SJCRH30 (cell line): ENCODE measurements at regions not wholly inside any gene's neighbourhood (a gene's known extent, or its start where the extent isn't known, plus 50 kb on each side); places are given as distances from the start of the nearest gene placed in this dataset.

Source experiments
- DNase-seq, 2 experiments: peaks; one replicate each; pipeline ENCODE4 v3.0.0-alpha.2; 2015 to 2020
- H3K27ac ChIP-seq: fragments of 250-450 bp; sonication (Bioruptor Pico); 2 replicates; pipeline ENCODE4 v1.5.1; 2020; ENCODE audit warnings: mild to moderate bottlenecking, moderate library complexity
- H3K27me3 ChIP-seq: fragments of 250-450 bp; sonication (Bioruptor Pico); 2 replicates; pipeline ENCODE4 v1.5.1; 2020; ENCODE audit warnings: mild to moderate bottlenecking, moderate library complexity
- H3K36me3 ChIP-seq: fragments of 250-450 bp; sonication (Bioruptor Pico); 2 replicates; pipeline ENCODE4 v1.5.1; 2020; ENCODE audit warnings: mild to moderate bottlenecking, moderate library complexity
- H3K4me1 ChIP-seq: fragments of 250-450 bp; sonication (Bioruptor Pico); 2 replicates; pipeline ENCODE4 v1.5.1; 2020; ENCODE audit warnings: mild to moderate bottlenecking, moderate library complexity
- H3K4me3 ChIP-seq: fragments of 250-450 bp; sonication (Bioruptor Pico); 2 replicates; pipeline ENCODE4 v1.5.1; 2020; ENCODE audit warnings: mild to moderate bottlenecking, moderate library complexity
- H3K9me3 ChIP-seq: fragments of 250-450 bp; sonication (Bioruptor Pico); replicated peaks from 2 replicates; pipeline ENCODE4 v1.5.1; 2020; ENCODE audit warnings: mild to moderate bottlenecking, moderate library complexity

DNA sequence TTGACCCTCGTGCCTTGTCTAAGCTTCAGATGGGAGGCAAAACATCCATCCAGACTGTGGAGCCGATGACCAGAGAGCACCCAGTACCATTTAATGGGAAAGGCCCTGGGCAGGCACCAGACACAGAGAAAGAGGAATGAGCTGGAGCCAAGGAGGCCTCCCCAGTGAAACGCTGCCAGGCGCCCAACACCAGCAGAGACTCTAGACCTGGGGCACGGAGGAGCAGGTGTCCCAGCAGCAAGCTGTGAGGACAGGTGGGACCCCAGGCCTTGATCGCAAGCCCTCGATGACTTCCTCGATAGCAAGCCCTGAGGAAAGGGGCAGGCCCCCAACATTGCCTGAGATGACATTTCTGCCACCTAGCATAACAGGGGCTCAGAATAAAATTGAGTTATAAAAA lies 62.2 kb upstream of the SIAH1 start:
- DNase-seq = no peak
- H3K9me3 ChIP-seq = no peaks in the 10 kb centered on the region
- peaks cover 12% of the 10 kb centered on the region for H3K4me1 ChIP-seq
- H3K4me3 ChIP-seq = no peak overlapping the region
- H3K36me3 ChIP-seq = no peaks in the 10 kb centered on the region
- H3K27me3 ChIP-seq = no peaks in the 10 kb centered on the region
- H3K27ac ChIP-seq = no peak overlapping the region

GRCh38 chr16:48446534-48446920 lies 61.3 kb upstream of the SIAH1 start:
- DNase-seq = peak in 1 of 2 experiments; percentile 13
- Histone ChIP-seq H3K4me1 (peaks cover 12% of the 10 kb centered on the region), H3K4me3 (no peak overlapping the region), H3K36me3 (no peaks in the 10 kb centered on the region), H3K9me3 (no peaks in the 10 kb centered on the region), H3K27me3 (no peaks in the 10 kb centered on the region), H3K27ac (no peak overlapping the region)

DNA sequence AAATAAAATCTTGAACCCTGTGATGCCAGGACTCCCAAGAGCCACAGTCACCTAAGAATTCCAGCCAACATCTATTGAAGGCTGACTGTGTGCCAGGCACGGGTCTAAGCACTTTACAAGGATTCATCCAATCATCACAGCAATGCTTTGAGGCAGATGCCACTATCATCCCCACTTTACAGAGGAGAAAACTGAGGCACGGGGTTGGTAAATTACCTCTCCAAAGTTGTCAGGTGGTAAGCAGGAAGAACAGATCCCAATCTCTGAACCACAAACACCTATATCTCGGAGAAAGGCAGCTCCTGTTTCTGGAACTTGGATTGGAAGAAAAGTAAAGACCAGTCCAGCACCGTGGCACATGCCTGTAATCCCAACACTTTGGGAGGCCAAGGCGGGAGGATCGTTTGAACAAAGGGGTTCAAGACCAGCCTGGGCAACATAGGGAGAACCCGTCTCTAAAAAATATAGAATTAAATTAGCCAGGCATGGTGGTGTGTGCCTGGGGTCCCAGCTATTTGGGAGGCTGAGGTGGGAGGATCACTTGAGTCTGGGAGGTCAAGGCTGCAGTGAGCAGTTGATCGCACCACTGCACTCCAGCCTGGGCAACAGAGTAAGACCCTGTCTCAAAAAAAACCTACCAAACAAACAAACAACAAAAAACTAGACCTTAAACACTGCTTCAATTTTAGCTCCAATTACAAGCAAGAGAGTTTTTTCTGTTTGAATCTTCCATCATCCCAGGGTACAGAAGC lies 60.7 kb upstream of the SIAH1 start:
- no peak overlapping the region for H3K27ac ChIP-seq

GRCh38 chr16:48444574-48444973 lies 59.4 kb upstream of the SIAH1 start:
- Histone ChIP-seq H3K36me3 (no peaks in the 10 kb centered on the region), H3K9me3 (no peaks in the 10 kb centered on the region), H3K4me3 (peak overlapping the region; percentile 12; the same call in 1 of the 2 replicates), H3K27ac (peak overlapping the region; percentile 24; the same call in 1 of the 2 replicates), H3K4me1 (peaks cover 12% of the 10 kb centered on the region), H3K27me3 (no peaks in the 10 kb centered on the region)
- DNase-seq = peak; percentile 10 to 52

More for the DNA sequence above, 60.7 kb upstream of the SIAH1 start:
- no peak overlapping the region for H3K4me3 ChIP-seq
- no peak for DNase-seq
- no peaks in the 10 kb centered on the region for H3K27me3 ChIP-seq
- H3K9me3 ChIP-seq = no peaks in the 10 kb centered on the region
- peaks cover 12% of the 10 kb centered on the region for H3K4me1 ChIP-seq
- H3K36me3 ChIP-seq = no peaks in the 10 kb centered on the region

DNA sequence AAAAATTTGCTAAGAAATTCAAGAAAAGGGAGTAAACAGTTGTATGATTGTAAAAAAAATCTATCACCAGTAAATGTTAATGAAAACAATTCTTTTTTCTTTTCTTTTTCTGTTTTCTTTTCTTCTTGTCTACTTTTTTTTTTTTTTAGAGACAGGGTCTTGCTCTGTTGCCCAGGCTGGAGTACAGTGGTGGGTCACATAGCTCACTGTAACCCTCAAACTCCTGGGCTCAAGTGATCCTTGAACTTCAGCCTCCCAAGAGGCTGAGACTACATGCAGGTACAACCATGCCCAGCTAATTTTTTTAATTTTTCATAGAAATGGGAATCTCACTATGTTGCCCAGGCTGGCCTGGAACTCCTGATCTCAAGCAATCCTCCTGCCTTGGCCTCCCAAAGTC lies 57.2 kb upstream of the SIAH1 start:
- Histone ChIP-seq H3K27ac (no peak overlapping the region), H3K4me1 (peaks cover 12% of the 10 kb centered on the region), H3K36me3 (no peaks in the 10 kb centered on the region), H3K4me3 (no peak overlapping the region), H3K9me3 (no peaks in the 10 kb centered on the region), H3K27me3 (no peaks in the 10 kb centered on the region)
- DNase-seq = no peak

DNA sequence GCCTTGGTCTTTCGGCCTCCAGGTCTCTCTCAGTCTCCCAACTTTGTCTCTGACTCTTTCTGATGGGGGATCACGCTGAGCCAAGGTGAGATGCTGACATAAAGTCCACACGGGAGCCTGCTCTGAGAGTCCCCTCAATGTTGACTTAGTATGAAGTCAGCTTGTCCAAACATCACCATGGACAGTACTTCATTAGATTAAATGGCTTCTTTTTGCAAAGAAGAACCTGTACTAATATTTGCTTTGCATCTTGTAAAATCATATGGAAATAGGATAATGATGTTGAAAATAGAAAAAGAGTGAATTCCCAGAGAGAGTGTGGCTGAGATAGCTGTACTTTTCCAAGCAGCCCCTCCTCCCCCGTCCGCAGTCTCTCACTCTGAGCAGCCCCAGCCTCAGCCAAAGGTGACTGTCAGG lies 56.7 kb upstream of the SIAH1 start:
- Histone ChIP-seq H3K27me3 (no peaks in the 10 kb centered on the region), H3K4me1 (peaks cover 12% of the 10 kb centered on the region), H3K9me3 (no peaks in the 10 kb centered on the region), H3K27ac (no peak overlapping the region), H3K36me3 (no peaks in the 10 kb centered on the region), H3K4me3 (no peak overlapping the region)
- no peak for DNase-seq

- Histone ChIP-seq H3K27me3 (no peaks in the 10 kb centered on the region), H3K27ac (no peak overlapping the region), H3K9me3 (no peaks in the 10 kb centered on the region), H3K4me3 (no peak overlapping the region), H3K36me3 (no peaks in the 10 kb centered on the region), H3K4me1 (peaks cover 7% of the 10 kb centered on the region)
- no peak for DNase-seq
Observed at GRCh38 chr16:48441106-48441505, 55.9 kb upstream of the SIAH1 start.

- no peak for DNase-seq
- Histone ChIP-seq H3K27me3 (no peaks in the 10 kb centered on the region), H3K36me3 (no peaks in the 10 kb centered on the region), H3K4me3 (no peak overlapping the region), H3K4me1 (no peaks in the 10 kb centered on the region), H3K9me3 (no peaks in the 10 kb centered on the region), H3K27ac (no peak overlapping the region)
Observed at GRCh38 chr16:48438414-48438813, 53.2 kb upstream of the SIAH1 start.

GRCh38 chr16:48435906-48436305 lies 50.7 kb upstream of the SIAH1 start:
- no peak overlapping the region for H3K27ac ChIP-seq
- no peaks in the 10 kb centered on the region for H3K9me3 ChIP-seq
- no peaks in the 10 kb centered on the region for H3K36me3 ChIP-seq
- no peak for DNase-seq
- H3K4me3 ChIP-seq = no peak overlapping the region
- H3K27me3 ChIP-seq = no peaks in the 10 kb centered on the region
- H3K4me1 ChIP-seq = no peaks in the 10 kb centered on the region

DNA sequence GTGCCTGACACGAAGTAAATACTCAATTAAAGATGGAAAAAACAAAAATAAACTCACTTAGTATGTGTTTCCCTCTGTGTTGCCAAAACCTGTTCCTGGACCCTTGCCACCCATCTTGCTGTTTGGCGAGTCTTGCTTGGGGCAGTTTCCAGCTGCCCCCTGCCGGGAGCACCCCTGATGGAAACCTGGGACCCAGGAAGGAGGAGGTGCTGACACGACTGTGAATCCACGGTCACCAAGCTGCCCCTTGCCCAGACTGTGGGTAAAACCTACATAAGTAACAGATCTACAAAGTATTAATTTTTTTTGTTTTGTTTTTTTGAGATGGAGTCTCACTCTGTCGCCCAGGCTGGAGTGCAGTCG lies 50.1 kb upstream of the SIAH1 start:
- Histone ChIP-seq H3K27me3 (no peaks in the 10 kb centered on the region), H3K4me1 (no peaks in the 10 kb centered on the region), H3K27ac (no peak overlapping the region), H3K4me3 (no peak overlapping the region), H3K36me3 (no peaks in the 10 kb centered on the region), H3K9me3 (no peaks in the 10 kb centered on the region)
- DNase-seq = no peak
